PC-9 (cell line): ENCODE measurements at regions not wholly inside any gene's neighbourhood (a gene's known extent, or its start where the extent isn't known, plus 50 kb on each side); places are given as distances from the start of the nearest gene placed in this dataset.

ENCODE experiments used
- BruUV-seq: library from RNA; stranded (reverse); fragments of 400-500 nt; replicated peaks from 2 replicates; lab custom pipeline; 2021; lab: Mats Ljungman, UMichigan
- CTCF ChIA-PET: fragments of 300-600 bp; sonication (Branson Sonifier 250); formaldehyde crosslinking; loops from one replicate; lab custom pipeline; 2022; ENCODE audit warnings: antibody characterized with exemption; lab: Charles Lee
- POLR2A ChIA-PET: fragments of 300-600 bp; sonication (Branson Sonifier 250); formaldehyde crosslinking; loops from one replicate; lab custom pipeline; 2022; ENCODE audit warnings: antibody characterized with exemption; ENCODE audit not compliant: unreplicated experiment; lab: Charles Lee
- DNase-seq, 2 experiments: peaks; one replicate each; pipeline versions ENCODE4 v3.0.0 to v3.0.0-alpha.2; 2015 to 2022; ENCODE audit warnings: mixed read lengths in 1 of 2
- H2AFZ ChIP-seq: fragments of 200-600 bp; sonication (generic); 2 replicates; pipeline ENCODE4 v1.8.1; 2017; ENCODE audit warnings: antibody characterized with exemption
- H3F3A ChIP-seq: fragments of 200-600 bp; sonication (generic); 2 replicates; pipeline ENCODE4 v1.8.1; 2017; ENCODE audit warnings: antibody characterized with exemption, mild to moderate bottlenecking, low read depth; ENCODE audit not compliant: insufficient read depth
- H3K27ac ChIP-seq: fragments of 200-600 bp; sonication (generic); 2 replicates; pipeline ENCODE4 v1.6.1; 2016; ENCODE audit warnings: mixed run types
- H3K27me3 ChIP-seq: fragments of 200-600 bp; sonication (generic); 2 replicates; pipeline ENCODE4 v1.6.1; 2016; ENCODE audit warnings: low read depth, mixed run types; ENCODE audit not compliant: insufficient read depth
- H3K36me3 ChIP-seq: fragments of 200-600 bp; sonication (generic); 2 replicates; pipeline ENCODE4 v1.6.1; 2016; ENCODE audit warnings: low read depth, mixed run types
- H3K4me1 ChIP-seq: fragments of 200-600 bp; sonication (generic); replicated peaks from 2 replicates; pipeline ENCODE4 v1.6.1; 2016; ENCODE audit warnings: mixed run types; ENCODE audit not compliant: insufficient read depth
- H3K4me2 ChIP-seq: fragments of 200-600 bp; sonication (generic); 2 replicates; pipeline ENCODE4 v1.6.1; 2017; ENCODE audit warnings: mixed run types
- H3K4me3 ChIP-seq: fragments of 200-600 bp; sonication (generic); 2 replicates; pipeline ENCODE4 v1.6.1; 2016; ENCODE audit warnings: mixed run types
- H3K79me2 ChIP-seq: fragments of 200-600 bp; sonication (generic); 2 replicates; pipeline ENCODE4 v1.6.1; 2017; ENCODE audit warnings: low read depth, mixed run types
- H3K9me2 ChIP-seq: fragments of 200-600 bp; sonication (generic); 2 replicates; pipeline ENCODE4 v1.8.1; 2017; ENCODE audit warnings: mild to moderate bottlenecking; ENCODE audit not compliant: insufficient read depth
- H3K9me3 ChIP-seq: fragments of 200-600 bp; sonication (generic); 2 replicates; pipeline ENCODE4 v1.8.1; 2016; ENCODE audit warnings: low read depth; ENCODE audit not compliant: insufficient read depth
- H4K20me1 ChIP-seq: fragments of 200-600 bp; sonication (generic); 2 replicates; pipeline ENCODE4 v1.8.1; 2017; ENCODE audit not compliant: insufficient read depth
- CTCF ChIP-seq: fragments of 200-600 bp; sonication (generic); conservative IDR thresholded peaks from 2 replicates; pipeline ENCODE4 v1.6.1; 2017; ENCODE audit warnings: mixed run types, antibody characterized with exemption, mild to moderate bottlenecking, moderate library complexity
- EZH2 ChIP-seq: fragments of 200-600 bp; sonication (generic); IDR thresholded peaks from 2 replicates; pipeline ENCODE4 v1.8.0; 2017; ENCODE audit warnings: antibody characterized with exemption, low read depth
- intact Hi-C: fragments of 100-400 bp; cut with micrococcal nuclease; formaldehyde crosslinking; loops from one replicate; pipeline ENCODE4 v1.10.0; 2022; ENCODE audit not compliant: unreplicated experiment

GRCh38 chr5:58016358-58016757, 443.5 kb downstream of the PLK2 start:
- TF ChIP-seq CTCF (no peak), EZH2 (no peak)
- Histone ChIP-seq H3K9me2 (no peaks in the 10 kb centered on the region), H3K79me2 (no peaks in the 10 kb centered on the region), H3F3A (no peaks in the 10 kb centered on the region), H3K4me3 (no peak overlapping the region), H2AFZ (no peak overlapping the region), H4K20me1 (no peaks in the 10 kb centered on the region), H3K27ac (peak overlapping the region; percentile 72), H3K9me3 (peaks cover 13% of the 10 kb centered on the region), H3K27me3 (no peaks in the 10 kb centered on the region), H3K4me1 (peaks cover 31% of the 10 kb centered on the region), H3K4me2 (peak overlapping the region; percentile 31), H3K36me3 (no peaks in the 10 kb centered on the region)
- POLR2A ChIA-PET, result interaction anchor here (0.6 kb wide), 1 partner anchor 214 kb away, joined by 3 read pairs; no protein-coding TSS in a partner anchor
- CTCF ChIA-PET, result no interaction called here
- BruUV-seq, result no TSS peak
- peak; percentile 55 to 87 for DNase-seq
- intact Hi-C loops, result loop anchor here (1.0 to 10.0 kb wide), 3 partner anchors 127 to 238 kb away; no protein-coding TSS in a partner anchor

- H3K9me2 ChIP-seq, result no peaks in the 10 kb centered on the region
- no peak for DNase-seq
- H3K27ac ChIP-seq, result no peak overlapping the region
- H3K27me3 ChIP-seq, result no peaks in the 10 kb centered on the region
- no peak overlapping the region for H2AFZ ChIP-seq
- H3F3A ChIP-seq, result no peaks in the 10 kb centered on the region
- H3K4me3 ChIP-seq, result no peak overlapping the region
- no peaks in the 10 kb centered on the region for H3K36me3 ChIP-seq
- H4K20me1 ChIP-seq, result no peaks in the 10 kb centered on the region
- ChIA-PET POLR2A (interaction anchor here (0.6 kb wide), 1 partner anchor 30 kb away, joined by 4 read pairs; no protein-coding TSS in a partner anchor), CTCF (no interaction called here)
- no TSS peak for BruUV-seq
- no peaks in the 10 kb centered on the region for H3K79me2 ChIP-seq
- intact Hi-C loops, result loop anchor here (10.0 kb wide), 1 partner anchor 240 kb away; no protein-coding TSS in a partner anchor
- TF ChIP-seq CTCF, result no peak
- TF ChIP-seq EZH2, result no peak
- H3K4me2 ChIP-seq, result no peak overlapping the region
- H3K9me3 ChIP-seq, result peaks cover 17% of the 10 kb centered on the region
- peaks cover 28% of the 10 kb centered on the region for H3K4me1 ChIP-seq
Observed at GRCh38 chr5:58015175-58015574, 444.7 kb downstream of the PLK2 start.

GRCh38 chr5:58013542-58014258, 446.2 kb downstream of the PLK2 start:
- peaks cover 28% of the 10 kb centered on the region for H3K4me1 ChIP-seq
- no TSS peak for BruUV-seq
- H4K20me1 ChIP-seq, result no peaks in the 10 kb centered on the region
- H3K27ac ChIP-seq, result no peak overlapping the region
- H3K9me2 ChIP-seq, result no peaks in the 10 kb centered on the region
- H3K9me3 ChIP-seq, result peaks cover 17% of the 10 kb centered on the region
- intact Hi-C loops, result loop anchor here (10.0 kb wide), 1 partner anchor 241 kb away; no protein-coding TSS in a partner anchor
- no peak for DNase-seq
- no peaks in the 10 kb centered on the region for H3K79me2 ChIP-seq
- H3K27me3 ChIP-seq, result no peaks in the 10 kb centered on the region
- H3K4me2 ChIP-seq, result no peak overlapping the region
- H3F3A ChIP-seq, result no peaks in the 10 kb centered on the region
- no peak overlapping the region for H3K4me3 ChIP-seq
- CTCF ChIA-PET, result interaction anchor here (0.6 kb wide), 1 partner anchor 139 kb away, joined by 5 read pairs; no protein-coding TSS in a partner anchor
- H3K36me3 ChIP-seq, result no peaks in the 10 kb centered on the region
- POLR2A ChIA-PET, result no interaction called here
- H2AFZ ChIP-seq, result no peak overlapping the region
- TF ChIP-seq EZH2, result no peak
